Subcutaneous abdominal adipose tissue (tissue), 5 donors: ENCODE measurements at regions not wholly inside any gene's neighbourhood (a gene's known extent, or its start where the extent isn't known, plus 50 kb on each side); places are given as distances from the start of the nearest gene placed in this dataset.
"Not testable (repeated sequence)": the region's sequence is repeated elsewhere in the genome, so short reads cannot be mapped to it uniquely, and the experiment has no call there.

Experiments used
- H3K27ac ChIP-seq: one replicate; pipeline ENCODE4 v1.7.0; 2013; ENCODE audit warnings: low read depth, mild to moderate bottlenecking, inconsistent platforms, low read length, moderate library complexity
- H3K27me3 ChIP-seq, 5 donors: one replicate each; pipeline ENCODE4 v1.7.0; 2013; ENCODE audit warnings: low read length in 5 of 5, inconsistent platforms in 1 of 5; ENCODE audit not compliant: control insufficient read depth in 5 of 5, insufficient read depth in 4 of 5
- H3K36me3 ChIP-seq, 5 donors: one replicate each; pipeline ENCODE4 v1.7.0; 2013; ENCODE audit warnings: low read length in 5 of 5; ENCODE audit not compliant: control insufficient read depth in 5 of 5, insufficient read depth in 5 of 5
- H3K4me1 ChIP-seq, 5 donors: one replicate each; pipeline ENCODE4 v1.7.0; 2013; ENCODE audit warnings: low read length in 5 of 5, mild to moderate bottlenecking in 3 of 5, moderate library complexity in 1 of 5; ENCODE audit not compliant: control insufficient read depth in 5 of 5, insufficient read depth in 5 of 5
- H3K4me3 ChIP-seq, 5 donors: one replicate each; pipeline ENCODE4 v1.7.0; 2013; ENCODE audit warnings: low read length in 5 of 5, low read depth in 1 of 5
- H3K9ac ChIP-seq, 5 donors: one replicate each; pipeline ENCODE4 v1.7.0; 2013; ENCODE audit warnings: low read length in 5 of 5, mild to moderate bottlenecking in 4 of 5, moderate library complexity in 3 of 5
- H3K9me3 ChIP-seq, 5 donors: one replicate each; pipeline ENCODE4 v1.7.0; 2013; ENCODE audit warnings: low read length in 5 of 5; ENCODE audit not compliant: control insufficient read depth in 5 of 5
- donor health status: healthy.
- donor health status: healthy.
- donor health status: healthy.
- donor health status: healthy.
- donor health status: healthy.

- H3K9me3 ChIP-seq: no peaks in the 10 kb centered on the region
- no peaks in the 10 kb centered on the region for H3K36me3 ChIP-seq
- no peak overlapping the region for H3K27ac ChIP-seq
- peaks cover 0 to 9% (median 0%) of the 10 kb centered on the region in 5 donors for H3K4me1 ChIP-seq
- H3K27me3 ChIP-seq: no peaks in the 10 kb centered on the region
- no peak overlapping the region for H3K4me3 ChIP-seq
- H3K9ac ChIP-seq: no peak overlapping the region
Measured at GRCh38 chr1:187838335-187839293, 1009.9 kb downstream of the PLA2G4A start.

- no peak overlapping the region for H3K4me3 ChIP-seq
- no peaks in the 10 kb centered on the region for H3K27me3 ChIP-seq
- H3K36me3 ChIP-seq: no peaks in the 10 kb centered on the region
- no peak overlapping the region for H3K9ac ChIP-seq
- H3K4me1 ChIP-seq: peaks cover 0 to 9% (median 0%) of the 10 kb centered on the region in 5 donors
- H3K9me3 ChIP-seq: no peaks in the 10 kb centered on the region
- H3K27ac ChIP-seq: no peak overlapping the region
Measured at GRCh38 chr1:187839873-187840272, 1011.1 kb downstream of the PLA2G4A start.

GRCh38 chr1:187840557-187840956, 1011.8 kb downstream of the PLA2G4A start:
- no peak overlapping the region for H3K27ac ChIP-seq
- H3K4me3 ChIP-seq: no peak overlapping the region
- H3K9me3 ChIP-seq: no peaks in the 10 kb centered on the region
- H3K9ac ChIP-seq: no peak overlapping the region
- peaks cover 0 to 9% (median 0%) of the 10 kb centered on the region in 5 donors for H3K4me1 ChIP-seq
- H3K36me3 ChIP-seq: no peaks in the 10 kb centered on the region
- H3K27me3 ChIP-seq: no peaks in the 10 kb centered on the region

- no peak overlapping the region for H3K9ac ChIP-seq
- peaks cover 0 to 9% (median 0%) of the 10 kb centered on the region in 5 donors for H3K4me1 ChIP-seq
- H3K27ac ChIP-seq: no peak overlapping the region
- no peaks in the 10 kb centered on the region for H3K36me3 ChIP-seq
- no peaks in the 10 kb centered on the region for H3K27me3 ChIP-seq
- H3K9me3 ChIP-seq: no peaks in the 10 kb centered on the region
- no peak overlapping the region for H3K4me3 ChIP-seq
Measured at GRCh38 chr1:187842406-187843165, 1013.8 kb downstream of the PLA2G4A start.

- Histone ChIP-seq H3K4me1 (peaks cover 0 to 9% (median 0%) of the 10 kb centered on the region in 5 donors), H3K27ac (no peak overlapping the region), H3K9ac (no peak overlapping the region), H3K4me3 (no peak overlapping the region), H3K36me3 (no peaks in the 10 kb centered on the region), H3K9me3 (no peaks in the 10 kb centered on the region), H3K27me3 (no peaks in the 10 kb centered on the region)
Measured at GRCh38 chr1:187844313-187844712, 1015.6 kb downstream of the PLA2G4A start.

- Histone ChIP-seq H3K27ac (no peak overlapping the region), H3K4me1 (no peaks in the 10 kb centered on the region), H3K36me3 (no peaks in the 10 kb centered on the region), H3K4me3 (no peak overlapping the region), H3K27me3 (no peaks in the 10 kb centered on the region), H3K9me3 (no peaks in the 10 kb centered on the region), H3K9ac (no peak overlapping the region)
Measured at GRCh38 chr1:187847531-187847930, 1018.8 kb downstream of the PLA2G4A start.

GRCh38 chr1:187848321-187848720, 1019.6 kb downstream of the PLA2G4A start:
- Histone ChIP-seq H3K9ac (no peak overlapping the region), H3K27me3 (no peaks in the 10 kb centered on the region), H3K4me3 (no peak overlapping the region), H3K27ac (no peak overlapping the region), H3K36me3 (no peaks in the 10 kb centered on the region), H3K4me1 (no peaks in the 10 kb centered on the region), H3K9me3 (no peaks in the 10 kb centered on the region)

GRCh38 chr1:187850146-187850545, 1021.4 kb downstream of the PLA2G4A start:
- H3K9me3 ChIP-seq, H3K9ac ChIP-seq, H3K27me3 ChIP-seq, H3K4me1 ChIP-seq, H3K27ac ChIP-seq, H3K4me3 ChIP-seq, H3K36me3 ChIP-seq: not testable (repeated sequence)

- Histone ChIP-seq H3K27ac (no peak overlapping the region), H3K27me3 (no peaks in the 10 kb centered on the region), H3K4me1 (no peaks in the 10 kb centered on the region), H3K9me3 (no peaks in the 10 kb centered on the region), H3K4me3 (no peak overlapping the region), H3K9ac (no peak overlapping the region), H3K36me3 (no peaks in the 10 kb centered on the region)
Measured at GRCh38 chr1:187853505-187853904, 1024.8 kb downstream of the PLA2G4A start.

GRCh38 chr1:187854457-187854856, 1025.7 kb downstream of the PLA2G4A start:
- H3K9ac ChIP-seq: no peak overlapping the region
- H3K36me3 ChIP-seq: no peaks in the 10 kb centered on the region
- H3K4me1 ChIP-seq: no peaks in the 10 kb centered on the region
- no peak overlapping the region for H3K27ac ChIP-seq
- no peaks in the 10 kb centered on the region for H3K9me3 ChIP-seq
- no peak overlapping the region for H3K4me3 ChIP-seq
- no peaks in the 10 kb centered on the region for H3K27me3 ChIP-seq
